ENCODE measurements at regions not wholly inside any gene's neighbourhood (a gene's known extent, or its start where the extent isn't known, plus 50 kb on each side); places are given as distances from the start of the nearest gene placed in this dataset.

DNA sequence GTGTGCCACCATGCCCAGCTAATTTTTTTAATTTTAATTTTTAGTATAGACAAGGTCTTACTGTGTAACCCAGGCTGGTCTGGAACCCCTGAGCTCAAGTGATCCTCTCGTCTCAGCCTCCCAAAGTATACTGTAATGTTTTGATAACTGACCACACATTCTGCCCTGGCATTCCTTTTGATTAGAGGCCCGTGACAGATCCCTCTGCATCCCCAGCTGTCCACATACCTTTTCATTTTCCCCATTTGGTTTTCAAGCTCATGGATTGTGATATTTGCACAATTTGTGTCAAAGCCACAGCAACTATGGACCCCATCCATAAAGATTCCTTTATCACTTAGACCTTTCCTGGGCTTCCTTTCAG, 116.8 kb upstream of the ATP1A1 start:
- no peak for FAIRE-seq
- no peaks in the 10 kb centered on the region for H3K9me1 ChIP-seq (ENCODE audit: control insufficient read depth, insufficient read depth, low read length)
- H3K9ac ChIP-seq (ENCODE audit: insufficient read depth in 1 of 2, low read depth in 2 of 2, low read length in 2 of 2), result no peak overlapping the region
- H3K27ac ChIP-seq (ENCODE audit: extremely low read depth, low read depth, low read length), result no peak overlapping the region
- H4K20me1 ChIP-seq (replicated peaks; ENCODE audit: control insufficient read depth, insufficient read depth, low read length), result no peaks in the 10 kb centered on the region
- POLR2A ChIA-PET, result interaction anchor here (0.8 to 1.0 kb wide), 2 partner anchors 8 to 12 kb away, joined by 3 read pairs; no protein-coding TSS in a partner anchor
- no peak overlapping the region for H2AFZ ChIP-seq (ENCODE audit: low read depth, low read length)
- H3K27me3 ChIP-seq (ENCODE audit: control insufficient read depth in 2 of 2, insufficient read depth in 2 of 2, low read length in 2 of 2), result peaks cover 17 to 22% of the 10 kb centered on the region in 2 experiments
- no peaks in the 10 kb centered on the region for H3K36me3 ChIP-seq (ENCODE audit: control insufficient read depth, insufficient read depth, low read length)
- no peaks in the 10 kb centered on the region; a peak in 1 of 5 replicates for H3K4me1 ChIP-seq (replicated peaks in 1 of 2; ENCODE audit: control insufficient read depth in 2 of 2, insufficient read depth in 2 of 2, low read length in 2 of 2)
- TF ChIP-seq U2AF2 (optimal IDR thresholded peaks at IDR 0.05; ENCODE audit: low read depth, low read length) (no peak), HNRNPUL1 (IDR thresholded peaks at IDR 0.05; ENCODE audit: low read length) (no peak), TAF7 (tag; IDR thresholded peaks at IDR 0.05) (no peak), PPARD (CRISPR knock-in tag; IDR thresholded peaks at IDR 0.05) (no peak), ZNF398 (CRISPR knock-in tag; IDR thresholded peaks at IDR 0.05) (no peak), CHD2 (IDR thresholded peaks at IDR 0.05; ENCODE audit: low read depth, low read length) (no peak), SIX5 (IDR thresholded peaks at IDR 0.05; ENCODE audit: borderline replicate concordance in 1 of 2, insufficient read depth in 1 of 2, low read depth in 1 of 2, low read length in 2 of 2) (no peak), ZBTB9 (CRISPR knock-in tag; IDR thresholded peaks at IDR 0.05) (no peak)
- no peak overlapping the region for H3K4me3 ChIP-seq
- no peak overlapping the region for H3K4me2 ChIP-seq (ENCODE audit: insufficient read depth, low read length)
- no peaks in the 10 kb centered on the region for H3K9me3 ChIP-seq (replicated peaks; ENCODE audit: control insufficient read depth, insufficient read depth, low read depth, low read length)
- H3K79me2 ChIP-seq (ENCODE audit: control insufficient read depth, insufficient read depth, low read length), result no peaks in the 10 kb centered on the region
- no peak for DNase-seq (ENCODE audit: extremely low read depth in 1 of 4, low spot score in 3 of 4)
- CTCF ChIA-PET (ENCODE audit: low intra/inter-chr PET ratio), result no interaction called here
- intact Hi-C loops (cut with micrococcal nuclease), result no loop called here
- no peak for ATAC-seq
- in situ Hi-C loops (cut with MboI), result no loop called here
- no TSS peak for BruUV-seq (replicated peaks)
- 0% methylated on average over 2 of the region's 2 CpGs for WGBS (ENCODE audit: insufficient coverage, low coverage, missing lambda C conversion rate)

Data from K562 (cell line).